A673 (cell line): ENCODE measurements at regions not wholly inside any gene's neighbourhood (a gene's known extent, or its start where the extent isn't known, plus 50 kb on each side); places are given as distances from the start of the nearest gene placed in this dataset.

Source experiments
- EZH2 ChIP-seq: fragments of 200-600 bp; sonication (generic); IDR thresholded peaks from 2 replicates; pipeline ENCODE4 v1.6.1; 2017; ENCODE audit warnings: borderline replicate concordance, low read depth, mild to moderate bottlenecking, mixed read lengths, antibody characterized with exemption, low read length; ENCODE audit not compliant: poor library complexity, severe bottlenecking
- TF ChIP-seq, protein P1 (sequence below): fragments of 300-800, 200-600 bp; sonication (generic); conservative IDR thresholded peaks from 2 replicates; pipeline ENCODE4 v1.5.1; 2017; ENCODE audit warnings: low read depth, mild to moderate bottlenecking, antibody characterized with exemption, low read length, moderate library complexity, mixed read lengths

DNA sequence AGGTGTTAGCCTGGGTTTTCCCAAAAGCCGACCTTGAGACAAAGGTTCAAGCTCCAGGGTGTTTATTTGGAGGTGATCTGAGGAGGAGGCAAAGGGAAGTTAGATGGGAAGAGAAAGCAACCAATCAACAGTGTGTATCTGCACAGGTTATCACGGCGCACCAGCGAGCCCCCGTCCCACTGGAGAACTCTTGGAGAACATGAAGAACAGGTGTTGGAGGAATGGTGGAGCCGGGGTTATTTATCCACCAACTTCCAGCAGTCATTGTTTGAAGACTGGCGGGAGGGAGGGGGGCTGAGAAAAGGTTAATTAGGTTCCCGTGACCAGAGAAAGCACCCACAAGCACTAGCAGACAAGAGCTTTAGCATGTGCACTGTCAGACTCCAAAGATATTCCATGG is 282.5 kb upstream of the FOXK1 start:
- no peak for TF ChIP-seq EZH2
- TF ChIP-seq, protein P1, sequence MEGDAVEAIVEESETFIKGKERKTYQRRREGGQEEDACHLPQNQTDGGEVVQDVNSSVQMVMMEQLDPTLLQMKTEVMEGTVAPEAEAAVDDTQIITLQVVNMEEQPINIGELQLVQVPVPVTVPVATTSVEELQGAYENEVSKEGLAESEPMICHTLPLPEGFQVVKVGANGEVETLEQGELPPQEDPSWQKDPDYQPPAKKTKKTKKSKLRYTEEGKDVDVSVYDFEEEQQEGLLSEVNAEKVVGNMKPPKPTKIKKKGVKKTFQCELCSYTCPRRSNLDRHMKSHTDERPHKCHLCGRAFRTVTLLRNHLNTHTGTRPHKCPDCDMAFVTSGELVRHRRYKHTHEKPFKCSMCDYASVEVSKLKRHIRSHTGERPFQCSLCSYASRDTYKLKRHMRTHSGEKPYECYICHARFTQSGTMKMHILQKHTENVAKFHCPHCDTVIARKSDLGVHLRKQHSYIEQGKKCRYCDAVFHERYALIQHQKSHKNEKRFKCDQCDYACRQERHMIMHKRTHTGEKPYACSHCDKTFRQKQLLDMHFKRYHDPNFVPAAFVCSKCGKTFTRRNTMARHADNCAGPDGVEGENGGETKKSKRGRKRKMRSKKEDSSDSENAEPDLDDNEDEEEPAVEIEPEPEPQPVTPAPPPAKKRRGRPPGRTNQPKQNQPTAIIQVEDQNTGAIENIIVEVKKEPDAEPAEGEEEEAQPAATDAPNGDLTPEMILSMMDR = no peak
